Osteoblast (primary cell): ENCODE measurements at regions not wholly inside any gene's neighbourhood (a gene's known extent, or its start where the extent isn't known, plus 50 kb on each side); places are given as distances from the start of the nearest gene placed in this dataset.

ENCODE experiments used
- DNase-seq: peaks from one replicate; pipeline ENCODE4 v3.0.0; 2011; ENCODE audit warnings: low spot score, mixed read lengths; ENCODE audit not compliant: insufficient read length; ENCODE audit errors: missing footprints
- H2AFZ ChIP-seq: 2 replicates; pipeline ENCODE4 v1.6.0; 2011; ENCODE audit warnings: mild to moderate bottlenecking, low read length
- H3K27ac ChIP-seq: 2 replicates; pipeline ENCODE4 v1.5.1; 2011; ENCODE audit warnings: mild to moderate bottlenecking, low read depth, low read length, moderate library complexity
- H3K27me3 ChIP-seq: 2 replicates; pipeline ENCODE4 v1.6.0; 2012; ENCODE audit warnings: mild to moderate bottlenecking, control low read depth, inconsistent platforms, low read length, moderate library complexity; ENCODE audit not compliant: insufficient read depth
- H3K36me3 ChIP-seq: 2 replicates; pipeline ENCODE4 v1.5.1; 2011; ENCODE audit warnings: mild to moderate bottlenecking, low read length, control low read depth, moderate library complexity; ENCODE audit not compliant: insufficient read depth
- H3K4me1 ChIP-seq: 2 replicates; pipeline ENCODE4 v1.5.1; 2011; ENCODE audit warnings: mild to moderate bottlenecking, low read length, control low read depth, moderate library complexity; ENCODE audit not compliant: insufficient read depth
- H3K4me2 ChIP-seq: 2 replicates; pipeline ENCODE4 v1.6.0; 2011; ENCODE audit warnings: mild to moderate bottlenecking, low read length; ENCODE audit not compliant: insufficient read depth
- H3K4me3 ChIP-seq: fragments of 200-600 bp; sonication (generic); 3 replicates; pipeline ENCODE4 v1.5.1; 2012; ENCODE audit warnings: mild to moderate bottlenecking, low read length, inconsistent platforms; ENCODE audit not compliant: insufficient read depth
- H3K79me2 ChIP-seq: 2 replicates; pipeline ENCODE4 v1.6.0; 2012; ENCODE audit warnings: mild to moderate bottlenecking, low read length, control low read depth, inconsistent platforms; ENCODE audit not compliant: insufficient read depth
- H3K9me3 ChIP-seq: 2 replicates; pipeline ENCODE4 v1.5.1; 2011; ENCODE audit warnings: low read depth, low read length, control low read depth
- H4K20me1 ChIP-seq: 2 replicates; pipeline ENCODE4 v1.6.0; 2012; ENCODE audit warnings: mild to moderate bottlenecking, low read length, control low read depth; ENCODE audit not compliant: insufficient read depth
- TF ChIP-seq, protein P1 (sequence below): IDR thresholded peaks from 2 replicates; pipeline ENCODE4 v1.5.1; 2011; ENCODE audit warnings: mild to moderate bottlenecking, low read depth, low read length, moderate library complexity; ENCODE audit errors: extremely low read depth

DNA sequence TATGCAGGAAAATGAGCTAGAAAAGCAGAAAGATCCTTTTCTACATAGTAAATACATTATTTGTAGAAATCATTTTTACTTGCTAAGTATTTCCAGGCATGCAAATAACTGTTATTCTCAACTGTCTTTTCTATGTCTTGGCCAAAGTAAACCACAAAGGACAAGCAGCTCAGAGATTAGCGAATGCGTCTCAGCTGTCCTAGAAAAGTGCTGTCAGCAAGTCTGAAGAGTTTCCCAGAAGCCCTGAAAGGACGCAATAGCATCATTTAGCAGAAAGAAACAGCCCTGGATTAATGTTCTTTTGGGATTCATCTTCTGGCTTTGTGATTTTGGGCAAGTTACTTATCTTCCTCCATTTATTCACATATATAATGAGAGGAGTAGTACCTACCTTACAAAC, 100.3 kb downstream of the ZIC1 start:
- H3K27ac ChIP-seq = no peak overlapping the region

DNA sequence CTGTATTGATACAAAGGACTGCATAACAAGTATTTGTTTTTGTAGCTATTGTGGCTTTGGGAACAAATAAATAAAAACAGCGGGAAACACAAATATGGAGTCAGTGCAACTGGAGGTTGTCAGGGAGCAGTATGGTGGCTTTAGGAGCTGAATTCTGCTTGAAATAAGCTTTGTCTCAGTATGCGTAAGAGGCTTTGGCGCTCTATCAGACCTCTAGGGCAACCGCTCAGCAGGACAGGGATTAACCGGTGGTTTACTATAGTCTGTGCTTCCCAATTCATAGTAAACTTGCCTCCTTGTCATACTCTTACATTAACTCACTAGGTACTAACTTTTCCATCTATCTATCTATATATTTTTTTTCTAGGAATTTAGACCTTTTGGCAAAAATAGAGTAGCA, 104.6 kb downstream of the ZIC1 start:
- H3K27ac ChIP-seq = no peak overlapping the region
- no peaks in the 10 kb centered on the region for H3K36me3 ChIP-seq
- no peak overlapping the region for H3K4me2 ChIP-seq
- H3K9me3 ChIP-seq = no peaks in the 10 kb centered on the region
- no peak overlapping the region for H3K4me3 ChIP-seq
- no peaks in the 10 kb centered on the region for H3K4me1 ChIP-seq
- no peaks in the 10 kb centered on the region for H3K79me2 ChIP-seq
- no peak for DNase-seq
- H2AFZ ChIP-seq = no peak overlapping the region
- H3K27me3 ChIP-seq = no peaks in the 10 kb centered on the region
- H4K20me1 ChIP-seq = no peaks in the 10 kb centered on the region
- TF ChIP-seq, protein P1, sequence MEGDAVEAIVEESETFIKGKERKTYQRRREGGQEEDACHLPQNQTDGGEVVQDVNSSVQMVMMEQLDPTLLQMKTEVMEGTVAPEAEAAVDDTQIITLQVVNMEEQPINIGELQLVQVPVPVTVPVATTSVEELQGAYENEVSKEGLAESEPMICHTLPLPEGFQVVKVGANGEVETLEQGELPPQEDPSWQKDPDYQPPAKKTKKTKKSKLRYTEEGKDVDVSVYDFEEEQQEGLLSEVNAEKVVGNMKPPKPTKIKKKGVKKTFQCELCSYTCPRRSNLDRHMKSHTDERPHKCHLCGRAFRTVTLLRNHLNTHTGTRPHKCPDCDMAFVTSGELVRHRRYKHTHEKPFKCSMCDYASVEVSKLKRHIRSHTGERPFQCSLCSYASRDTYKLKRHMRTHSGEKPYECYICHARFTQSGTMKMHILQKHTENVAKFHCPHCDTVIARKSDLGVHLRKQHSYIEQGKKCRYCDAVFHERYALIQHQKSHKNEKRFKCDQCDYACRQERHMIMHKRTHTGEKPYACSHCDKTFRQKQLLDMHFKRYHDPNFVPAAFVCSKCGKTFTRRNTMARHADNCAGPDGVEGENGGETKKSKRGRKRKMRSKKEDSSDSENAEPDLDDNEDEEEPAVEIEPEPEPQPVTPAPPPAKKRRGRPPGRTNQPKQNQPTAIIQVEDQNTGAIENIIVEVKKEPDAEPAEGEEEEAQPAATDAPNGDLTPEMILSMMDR = no peak

More for the DNA sequence above, 100.3 kb downstream of the ZIC1 start:
- no peak overlapping the region for H3K4me2 ChIP-seq
- no peaks in the 10 kb centered on the region for H3K4me1 ChIP-seq
- no peaks in the 10 kb centered on the region for H3K79me2 ChIP-seq
- no peaks in the 10 kb centered on the region for H4K20me1 ChIP-seq
- H3K27me3 ChIP-seq = no peaks in the 10 kb centered on the region
- H3K4me3 ChIP-seq = no peak overlapping the region
- DNase-seq = no peak
- TF ChIP-seq, protein P1 = no peak
- H3K9me3 ChIP-seq = no peaks in the 10 kb centered on the region
- H2AFZ ChIP-seq = no peak overlapping the region
- no peaks in the 10 kb centered on the region for H3K36me3 ChIP-seq

DNA sequence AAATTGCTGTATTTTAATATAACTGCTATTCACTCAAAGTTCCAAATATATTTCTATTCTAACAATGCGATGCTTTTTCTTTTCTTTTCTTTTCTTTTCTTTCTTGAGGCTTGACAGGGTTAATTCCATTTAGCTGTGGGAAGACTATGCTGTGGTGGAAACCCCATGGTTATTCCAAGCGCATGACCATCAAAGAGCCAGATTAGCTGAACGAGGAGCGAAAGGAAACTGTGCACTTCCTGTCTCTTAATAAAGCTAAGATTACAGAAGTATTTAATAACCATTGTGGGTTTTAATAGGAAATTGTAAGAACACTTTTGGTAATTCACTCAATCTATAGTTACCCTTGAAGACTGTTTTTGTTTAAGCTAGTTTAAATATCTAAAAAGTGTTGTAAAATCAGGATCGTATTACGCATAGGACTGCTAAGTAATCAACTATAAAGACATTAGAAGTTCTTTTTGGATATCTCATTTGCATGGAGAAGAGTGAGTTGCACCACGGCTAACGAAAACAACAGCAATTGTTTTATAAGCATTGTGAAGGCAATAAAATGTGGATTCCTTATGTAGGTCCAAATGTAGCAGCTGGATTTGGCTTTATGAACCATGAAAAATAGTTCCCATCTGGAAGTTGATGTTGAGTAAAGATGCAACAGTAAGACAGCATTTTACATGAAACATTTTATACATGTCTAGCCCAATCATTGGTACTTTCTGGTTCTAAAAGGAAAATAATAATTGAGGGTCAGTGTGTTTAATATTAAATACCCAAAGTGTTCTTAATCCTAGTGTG, 105.4 kb downstream of the ZIC1 start:
- TF ChIP-seq, protein P1 = no peak
- no peaks in the 10 kb centered on the region for H4K20me1 ChIP-seq
- no peaks in the 10 kb centered on the region for H3K4me1 ChIP-seq
- H3K79me2 ChIP-seq = no peaks in the 10 kb centered on the region
- H3K27me3 ChIP-seq = no peaks in the 10 kb centered on the region
- DNase-seq = no peak
- no peaks in the 10 kb centered on the region for H3K36me3 ChIP-seq
- no peak overlapping the region for H2AFZ ChIP-seq
- no peak overlapping the region for H3K4me3 ChIP-seq
- H3K9me3 ChIP-seq = no peaks in the 10 kb centered on the region
- H3K4me2 ChIP-seq = no peak overlapping the region
- H3K27ac ChIP-seq = no peak overlapping the region

DNA sequence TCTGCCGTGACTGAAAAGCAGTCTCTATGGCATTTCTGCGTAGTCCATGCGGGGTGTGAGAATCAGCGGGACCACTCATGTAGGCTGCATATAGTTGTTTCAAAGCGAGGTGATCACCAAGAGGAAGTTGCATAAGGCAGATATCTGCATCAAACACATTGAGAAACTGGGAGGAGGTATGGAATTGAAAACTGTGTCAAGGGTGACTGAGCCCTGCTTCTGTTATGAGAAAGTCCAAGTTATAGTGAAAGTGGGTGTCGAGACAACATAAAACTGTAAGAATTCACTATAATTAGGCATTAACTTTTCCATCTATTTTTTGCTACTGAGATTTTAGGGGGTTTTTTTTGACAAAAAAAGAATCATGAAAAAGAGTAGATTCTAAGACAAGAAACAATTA, 109.3 kb downstream of the ZIC1 start:
- no peaks in the 10 kb centered on the region for H3K79me2 ChIP-seq
- no peaks in the 10 kb centered on the region for H3K9me3 ChIP-seq
- no peaks in the 10 kb centered on the region for H3K27me3 ChIP-seq
- no peak overlapping the region for H3K27ac ChIP-seq
- TF ChIP-seq, protein P1 = no peak
- DNase-seq = no peak
- no peak overlapping the region for H3K4me2 ChIP-seq
- no peaks in the 10 kb centered on the region for H3K36me3 ChIP-seq
- no peaks in the 10 kb centered on the region for H4K20me1 ChIP-seq
- no peak overlapping the region for H3K4me3 ChIP-seq
- peaks cover 3% of the 10 kb centered on the region for H3K4me1 ChIP-seq
- no peak overlapping the region for H2AFZ ChIP-seq
